ENCODE measurements at regions not wholly inside any gene's neighbourhood (a gene's known extent, or its start where the extent isn't known, plus 50 kb on each side); places are given as distances from the start of the nearest gene placed in this dataset.

DNA sequence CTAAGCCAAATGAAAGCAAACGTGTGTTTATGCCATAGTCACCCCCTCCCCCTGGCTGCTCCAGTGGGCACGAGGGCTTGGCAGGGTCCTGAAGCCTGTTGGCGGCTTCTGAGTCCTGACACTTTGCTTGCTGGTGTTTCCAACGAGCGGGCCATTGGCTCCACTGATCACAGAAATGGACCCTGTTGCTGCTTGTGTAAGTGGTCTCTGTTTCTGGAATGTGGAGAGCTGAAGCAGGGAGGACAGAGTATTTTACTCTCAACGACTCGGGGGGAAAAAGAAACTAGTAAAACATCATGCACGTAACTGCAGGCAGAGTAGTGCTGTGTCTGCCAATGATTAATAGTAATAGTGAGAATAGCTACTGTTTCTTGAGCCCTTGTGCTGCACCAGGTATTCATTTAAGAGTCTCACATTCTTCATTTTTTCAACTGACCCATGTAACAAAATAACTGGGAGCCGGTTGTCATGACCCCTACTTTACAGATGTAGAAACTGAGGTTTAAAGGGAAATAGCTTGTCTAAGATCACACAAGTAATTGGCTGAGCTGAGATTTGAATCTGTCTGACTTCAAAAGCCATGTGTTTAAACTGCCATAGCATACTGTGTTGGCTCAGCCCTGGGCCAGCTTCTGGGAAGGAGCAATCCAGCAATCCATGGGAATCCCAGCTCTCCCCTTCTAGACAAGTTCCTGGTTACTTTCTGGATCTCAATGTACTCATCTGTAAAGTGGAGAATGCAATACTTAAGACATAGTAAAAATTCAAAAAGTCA is 526.7 kb downstream of the INSC start (continued):
- TF ChIP-seq, protein P1, sequence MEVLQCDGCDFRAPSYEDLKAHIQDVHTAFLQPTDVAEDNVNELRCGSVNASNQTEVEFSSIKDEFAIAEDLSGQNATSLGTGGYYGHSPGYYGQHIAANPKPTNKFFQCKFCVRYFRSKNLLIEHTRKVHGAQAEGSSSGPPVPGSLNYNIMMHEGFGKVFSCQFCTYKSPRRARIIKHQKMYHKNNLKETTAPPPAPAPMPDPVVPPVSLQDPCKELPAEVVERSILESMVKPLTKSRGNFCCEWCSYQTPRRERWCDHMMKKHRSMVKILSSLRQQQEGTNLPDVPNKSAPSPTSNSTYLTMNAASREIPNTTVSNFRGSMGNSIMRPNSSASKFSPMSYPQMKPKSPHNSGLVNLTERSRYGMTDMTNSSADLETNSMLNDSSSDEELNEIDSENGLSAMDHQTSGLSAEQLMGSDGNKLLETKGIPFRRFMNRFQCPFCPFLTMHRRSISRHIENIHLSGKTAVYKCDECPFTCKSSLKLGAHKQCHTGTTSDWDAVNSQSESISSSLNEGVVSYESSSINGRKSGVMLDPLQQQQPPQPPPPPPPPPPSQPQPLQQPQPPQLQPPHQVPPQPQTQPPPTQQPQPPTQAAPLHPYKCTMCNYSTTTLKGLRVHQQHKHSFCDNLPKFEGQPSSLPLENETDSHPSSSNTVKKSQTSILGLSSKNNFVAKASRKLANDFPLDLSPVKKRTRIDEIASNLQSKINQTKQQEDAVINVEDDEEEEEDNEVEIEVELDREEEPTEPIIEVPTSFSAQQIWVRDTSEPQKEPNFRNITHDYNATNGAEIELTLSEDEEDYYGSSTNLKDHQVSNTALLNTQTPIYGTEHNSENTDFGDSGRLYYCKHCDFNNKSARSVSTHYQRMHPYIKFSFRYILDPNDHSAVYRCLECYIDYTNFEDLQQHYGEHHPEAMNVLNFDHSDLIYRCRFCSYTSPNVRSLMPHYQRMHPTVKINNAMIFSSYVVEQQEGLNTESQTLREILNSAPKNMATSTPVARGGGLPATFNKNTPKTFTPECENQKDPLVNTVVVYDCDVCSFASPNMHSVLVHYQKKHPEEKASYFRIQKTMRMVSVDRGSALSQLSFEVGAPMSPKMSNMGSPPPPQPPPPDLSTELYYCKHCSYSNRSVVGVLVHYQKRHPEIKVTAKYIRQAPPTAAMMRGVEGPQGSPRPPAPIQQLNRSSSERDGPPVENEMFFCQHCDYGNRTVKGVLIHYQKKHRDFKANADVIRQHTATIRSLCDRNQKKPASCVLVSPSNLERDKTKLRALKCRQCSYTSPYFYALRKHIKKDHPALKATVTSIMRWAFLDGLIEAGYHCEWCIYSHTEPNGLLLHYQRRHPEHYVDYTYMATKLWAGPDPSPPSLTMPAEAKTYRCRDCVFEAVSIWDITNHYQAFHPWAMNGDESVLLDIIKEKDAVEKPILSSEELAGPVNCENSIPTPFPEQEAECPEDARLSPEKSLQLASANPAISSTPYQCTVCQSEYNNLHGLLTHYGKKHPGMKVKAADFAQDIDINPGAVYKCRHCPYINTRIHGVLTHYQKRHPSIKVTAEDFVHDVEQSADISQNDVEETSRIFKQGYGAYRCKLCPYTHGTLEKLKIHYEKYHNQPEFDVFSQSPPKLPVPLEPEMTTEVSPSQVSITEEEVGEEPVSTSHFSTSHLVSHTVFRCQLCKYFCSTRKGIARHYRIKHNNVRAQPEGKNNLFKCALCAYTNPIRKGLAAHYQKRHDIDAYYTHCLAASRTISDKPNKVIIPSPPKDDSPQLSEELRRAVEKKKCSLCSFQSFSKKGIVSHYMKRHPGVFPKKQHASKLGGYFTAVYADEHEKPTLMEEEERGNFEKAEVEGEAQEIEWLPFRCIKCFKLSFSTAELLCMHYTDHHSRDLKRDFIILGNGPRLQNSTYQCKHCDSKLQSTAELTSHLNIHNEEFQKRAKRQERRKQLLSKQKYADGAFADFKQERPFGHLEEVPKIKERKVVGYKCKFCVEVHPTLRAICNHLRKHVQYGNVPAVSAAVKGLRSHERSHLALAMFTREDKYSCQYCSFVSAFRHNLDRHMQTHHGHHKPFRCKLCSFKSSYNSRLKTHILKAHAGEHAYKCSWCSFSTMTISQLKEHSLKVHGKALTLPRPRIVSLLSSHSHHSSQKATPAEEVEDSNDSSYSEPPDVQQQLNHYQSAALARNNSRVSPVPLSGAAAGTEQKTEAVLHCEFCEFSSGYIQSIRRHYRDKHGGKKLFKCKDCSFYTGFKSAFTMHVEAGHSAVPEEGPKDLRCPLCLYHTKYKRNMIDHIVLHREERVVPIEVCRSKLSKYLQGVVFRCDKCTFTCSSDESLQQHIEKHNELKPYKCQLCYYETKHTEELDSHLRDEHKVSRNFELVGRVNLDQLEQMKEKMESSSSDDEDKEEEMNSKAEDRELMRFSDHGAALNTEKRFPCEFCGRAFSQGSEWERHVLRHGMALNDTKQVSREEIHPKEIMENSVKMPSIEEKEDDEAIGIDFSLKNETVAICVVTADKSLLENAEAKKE (CRISPR knock-in tag; IDR thresholded peaks at IDR 0.05), result no peak
- no peak for TF ChIP-seq STAT1 (IDR thresholded peaks at IDR 0.05; ENCODE audit: unreplicated experiment)

DNA sequence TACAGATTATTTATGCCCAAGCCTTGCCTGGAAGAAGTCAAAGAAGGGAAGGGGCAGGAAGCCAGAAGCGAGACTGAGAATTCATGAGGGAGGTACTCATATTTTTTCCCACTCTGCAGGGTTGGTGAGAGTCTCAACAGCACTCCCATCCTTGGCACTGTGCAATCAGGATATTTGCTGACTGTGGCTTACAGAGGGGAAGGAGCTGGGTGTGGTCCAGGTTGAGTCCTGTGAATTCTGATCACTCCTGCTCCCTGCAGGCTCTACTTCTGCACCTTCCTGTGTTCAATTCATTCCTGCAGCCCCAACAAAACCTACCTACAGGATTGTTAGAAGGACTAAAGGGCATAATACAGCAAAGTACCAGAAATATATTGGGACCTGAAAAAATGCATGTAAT is 530.5 kb downstream of the INSC start:
- H3K9me3 Mint-ChIP-seq, result no peaks in the 10 kb centered on the region; the same call in 2 of the 3 replicates
- no peaks in the 10 kb centered on the region for H3K27me3 Mint-ChIP-seq (ENCODE audit: insufficient read depth, low read depth, poor library complexity)
- H4K20me1 ChIP-seq (replicated peaks; ENCODE audit: insufficient read depth), result no peaks in the 10 kb centered on the region
- no peaks in the 10 kb centered on the region for H3K27me3 ChIP-seq (ENCODE audit: insufficient read depth)
- peaks cover 2% of the 10 kb centered on the region; the same call in 1 of the 3 replicates for H3K4me1 Mint-ChIP-seq
- H3K27ac Mint-ChIP-seq, result no peak overlapping the region
- H3K4me3 Mint-ChIP-seq, result no peak overlapping the region
- H3F3A ChIP-seq (replicated peaks; ENCODE audit: low read depth), result no peaks in the 10 kb centered on the region
- DNase-seq (ENCODE audit: low spot score) (no peak), ATAC-seq (no peak)
- H2AFZ ChIP-seq, result no peak overlapping the region
- no peaks in the 10 kb centered on the region for H3K36me3 ChIP-seq (ENCODE audit: insufficient read depth)
- no peaks in the 10 kb centered on the region for H3K36me3 Mint-ChIP-seq (ENCODE audit: low read depth)
- no peak overlapping the region for H3K4me2 ChIP-seq
- H3K9me2 ChIP-seq (ENCODE audit: insufficient read depth), result no peaks in the 10 kb centered on the region
- H3K4me1 ChIP-seq (ENCODE audit: insufficient read depth), result no peaks in the 10 kb centered on the region
- no peaks in the 10 kb centered on the region for H3K79me2 ChIP-seq (replicated peaks; ENCODE audit: insufficient read depth)
- no peak overlapping the region for H3K27ac ChIP-seq (ENCODE audit: low read depth)
- no peak overlapping the region for H3K4me3 ChIP-seq
- no peak for TF ChIP-seq POLR2AphosphoS5 (IDR thresholded peaks at IDR 0.05; ENCODE audit: low read depth)
- no peak for TF ChIP-seq STAT1 (IDR thresholded peaks at IDR 0.05; ENCODE audit: unreplicated experiment)
- TF ChIP-seq JUNB (IDR thresholded peaks at IDR 0.05; ENCODE audit: unreplicated experiment), result no peak
- no peak for TF ChIP-seq CREB1 (CRISPR knock-in tag; IDR thresholded peaks at IDR 0.05; ENCODE audit: low read depth)
- TF ChIP-seq, protein P1 (CRISPR knock-in tag; IDR thresholded peaks at IDR 0.05), result no peak
- TF ChIP-seq, protein P2, sequence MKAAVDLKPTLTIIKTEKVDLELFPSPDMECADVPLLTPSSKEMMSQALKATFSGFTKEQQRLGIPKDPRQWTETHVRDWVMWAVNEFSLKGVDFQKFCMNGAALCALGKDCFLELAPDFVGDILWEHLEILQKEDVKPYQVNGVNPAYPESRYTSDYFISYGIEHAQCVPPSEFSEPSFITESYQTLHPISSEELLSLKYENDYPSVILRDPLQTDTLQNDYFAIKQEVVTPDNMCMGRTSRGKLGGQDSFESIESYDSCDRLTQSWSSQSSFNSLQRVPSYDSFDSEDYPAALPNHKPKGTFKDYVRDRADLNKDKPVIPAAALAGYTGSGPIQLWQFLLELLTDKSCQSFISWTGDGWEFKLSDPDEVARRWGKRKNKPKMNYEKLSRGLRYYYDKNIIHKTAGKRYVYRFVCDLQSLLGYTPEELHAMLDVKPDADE (IDR thresholded peaks at IDR 0.05), result no peak
